Mesenchymal stem cell (in vitro differentiated cells and primary cell): ENCODE measurements at regions not wholly inside any gene's neighbourhood (a gene's known extent, or its start where the extent isn't known, plus 50 kb on each side); places are given as distances from the start of the nearest gene placed in this dataset.
"Not testable (repeated sequence)": the region's sequence is repeated elsewhere in the genome, so short reads cannot be mapped to it uniquely, and the experiment has no call there.

Experiments used
- DNase-seq: peaks from one replicate; pipeline ENCODE4 v3.0.0-alpha.2; 2013
- H2AFZ ChIP-seq: one replicate; pipeline ENCODE4 v1.6.1; 2013; ENCODE audit warnings: low read depth, mild to moderate bottlenecking, control low read depth, inconsistent platforms, low read length, moderate library complexity
- H2AK5ac ChIP-seq: 2 replicates; pipeline ENCODE4 v1.6.1; 2013; ENCODE audit warnings: low read length, moderate library complexity, mild to moderate bottlenecking, inconsistent platforms; ENCODE audit not compliant: severe bottlenecking
- H2BK120ac ChIP-seq: one replicate; pipeline ENCODE4 v1.6.1; 2013; ENCODE audit warnings: low read depth, mild to moderate bottlenecking, inconsistent platforms, low read length, moderate library complexity
- H2BK12ac ChIP-seq, 2 experiments: one replicate each; pipeline ENCODE4 v1.6.1; 2013; ENCODE audit warnings: inconsistent platforms in 2 of 2, low read length in 2 of 2, mild to moderate bottlenecking in 2 of 2, moderate library complexity in 2 of 2, control low read depth in 1 of 2
- H2BK15ac ChIP-seq: one replicate; pipeline ENCODE4 v1.6.1; 2013; ENCODE audit warnings: mild to moderate bottlenecking, low read depth, inconsistent platforms; ENCODE audit not compliant: poor library complexity, severe bottlenecking
- H2BK5ac ChIP-seq: 2 replicates; pipeline ENCODE4 v1.6.1; 2013; ENCODE audit warnings: low read depth, mild to moderate bottlenecking, low read length, control low read depth, inconsistent platforms; ENCODE audit not compliant: poor library complexity, severe bottlenecking
- H3K14ac ChIP-seq, 2 experiments: one replicate each; pipeline ENCODE4 v1.6.1; 2013; ENCODE audit warnings: inconsistent platforms in 2 of 2, low read length in 2 of 2, control low read depth in 1 of 2, mild to moderate bottlenecking in 1 of 2, moderate library complexity in 1 of 2
- H3K18ac ChIP-seq, 2 experiments: one replicate each; pipeline ENCODE4 v1.6.1; 2013; ENCODE audit warnings: inconsistent platforms in 2 of 2, low read length in 2 of 2, control low read depth in 1 of 2, low read depth in 1 of 2, mild to moderate bottlenecking in 1 of 2
- H3K23ac ChIP-seq, 2 experiments: one replicate each; pipeline ENCODE4 v1.6.1; 2013; ENCODE audit warnings: inconsistent platforms in 2 of 2, low read length in 2 of 2, mild to moderate bottlenecking in 2 of 2, moderate library complexity in 2 of 2, control low read depth in 1 of 2
- H3K27ac ChIP-seq: 2 replicates; pipeline ENCODE4 v1.5.1; 2013; ENCODE audit warnings: mild to moderate bottlenecking, moderate library complexity, low read length, control low read depth, inconsistent platforms; ENCODE audit not compliant: poor library complexity, severe bottlenecking
- H3K27me3 ChIP-seq, 2 experiments: 2 replicates each; pipeline versions ENCODE4 v1.6.1 to v1.7.0; 2013; ENCODE audit warnings: low read length in 2 of 2, mild to moderate bottlenecking in 2 of 2, moderate library complexity in 2 of 2, control low read depth in 1 of 2, inconsistent platforms in 1 of 2; ENCODE audit not compliant: control insufficient read depth in 1 of 2, insufficient read depth in 1 of 2
- H3K36me3 ChIP-seq, 2 experiments: 2 replicates each; pipeline versions ENCODE4 v1.6.1 to v1.7.0; 2013; ENCODE audit warnings: low read length in 2 of 2, control low read depth in 1 of 2, inconsistent platforms in 1 of 2, low read depth in 1 of 2, mild to moderate bottlenecking in 1 of 2; ENCODE audit not compliant: insufficient read depth in 2 of 2, control insufficient read depth in 1 of 2
- H3K4ac ChIP-seq, 2 experiments: one replicate each; pipeline ENCODE4 v1.6.1; 2013; ENCODE audit warnings: inconsistent platforms in 2 of 2, low read length in 2 of 2, mild to moderate bottlenecking in 2 of 2, moderate library complexity in 2 of 2, control low read depth in 1 of 2, low read depth in 1 of 2
- H3K4me1 ChIP-seq: 2 replicates; pipeline ENCODE4 v1.6.1; 2013; ENCODE audit warnings: low read depth, low read length, control low read depth; ENCODE audit not compliant: control insufficient read depth, insufficient read depth
- H3K4me2 ChIP-seq: 2 replicates; pipeline ENCODE4 v1.6.1; 2013; ENCODE audit warnings: low read length, mild to moderate bottlenecking, inconsistent platforms; ENCODE audit not compliant: poor library complexity, severe bottlenecking
- H3K4me3 ChIP-seq, 2 experiments: 2 replicates each; pipeline versions ENCODE4 v1.5.1 to v1.7.0; 2013; ENCODE audit warnings: low read length in 2 of 2, mild to moderate bottlenecking in 2 of 2, control low read depth in 1 of 2, low read depth in 1 of 2; ENCODE audit not compliant: insufficient read depth in 1 of 2
- H3K79me1 ChIP-seq: replicated peaks from 2 replicates; pipeline ENCODE4 v1.6.1; 2013; ENCODE audit warnings: mild to moderate bottlenecking, control low read depth, low read length, inconsistent platforms; ENCODE audit not compliant: poor library complexity, severe bottlenecking
- H3K9ac ChIP-seq: 2 replicates; pipeline ENCODE4 v1.7.0; 2013; ENCODE audit warnings: mild to moderate bottlenecking, low read length, moderate library complexity
- H3K9me3 ChIP-seq: 2 replicates; pipeline ENCODE4 v1.7.0; 2013; ENCODE audit warnings: mild to moderate bottlenecking, low read length; ENCODE audit not compliant: control insufficient read depth
- H4K8ac ChIP-seq: one replicate; pipeline ENCODE4 v1.6.1; 2013; ENCODE audit warnings: inconsistent platforms, mild to moderate bottlenecking, low read length, moderate library complexity
- H4K91ac ChIP-seq: one replicate; pipeline ENCODE4 v1.6.1; 2013; ENCODE audit warnings: mild to moderate bottlenecking, low read length, inconsistent platforms
- WGBS: methylation state at CpG from one replicate; pipeline ENCODE4 v1.1.7; 2013; ENCODE audit warnings: mixed read lengths; 5-methylcytosine and 5-hydroxymethylcytosine counted together

GRCh38 chr19:28541602-28542393 is 671.2 kb downstream of the UQCRFS1 start:
- H3K4me2 ChIP-seq: no peak overlapping the region
- H3K4me3 ChIP-seq: no peak overlapping the region
- no peak overlapping the region for H2BK5ac ChIP-seq
- H3K18ac ChIP-seq: no peak overlapping the region
- no peaks in the 10 kb centered on the region for H3K27me3 ChIP-seq
- H3K9ac ChIP-seq: no peak overlapping the region
- 74% methylated on average over 4 of the region's 6 CpGs for whole genome bisulfite sequencing
- no peak for DNase-seq
- no peak overlapping the region for H3K4ac ChIP-seq
- no peak overlapping the region for H3K23ac ChIP-seq
- H3K27ac ChIP-seq: no peak overlapping the region
- no peak overlapping the region for H2BK12ac ChIP-seq
- H3K14ac ChIP-seq: no peak overlapping the region
- no peak overlapping the region for H2AK5ac ChIP-seq
- no peaks in the 10 kb centered on the region for H3K4me1 ChIP-seq
- H2BK15ac ChIP-seq: no peak overlapping the region
- H2AFZ ChIP-seq: no peak overlapping the region
- H2BK120ac ChIP-seq: no peak overlapping the region
- H4K8ac ChIP-seq: no peak overlapping the region
- no peaks in the 10 kb centered on the region for H3K79me1 ChIP-seq
- no peak overlapping the region for H4K91ac ChIP-seq
- H3K36me3 ChIP-seq: no peaks in the 10 kb centered on the region
- peaks cover 15% of the 10 kb centered on the region for H3K9me3 ChIP-seq

- Histone ChIP-seq H3K27me3 (no peaks in the 10 kb centered on the region), H2BK15ac (no peak overlapping the region), H3K4me1 (no peaks in the 10 kb centered on the region), H3K4me3 (no peak overlapping the region), H3K79me1 (no peaks in the 10 kb centered on the region), H3K4ac (no peak overlapping the region), H3K9ac (no peak overlapping the region), H2BK5ac (no peak overlapping the region), H4K8ac (no peak overlapping the region), H2BK120ac (no peak overlapping the region), H2BK12ac (no peak overlapping the region), H3K4me2 (no peak overlapping the region), H3K23ac (no peak overlapping the region), H3K27ac (no peak overlapping the region), H2AK5ac (no peak overlapping the region), H3K36me3 (no peaks in the 10 kb centered on the region), H3K14ac (no peak overlapping the region), H3K18ac (no peak overlapping the region), H3K9me3 (peaks cover 19% of the 10 kb centered on the region), H4K91ac (no peak overlapping the region), H2AFZ (no peak overlapping the region)
- no peak for DNase-seq
- 74% methylated on average over 3 of the region's 3 CpGs for WGBS
Observed at GRCh38 chr19:28541029-28541428, 671.9 kb downstream of the UQCRFS1 start.

- H3K27ac ChIP-seq, H3K4ac ChIP-seq, H3K4me3 ChIP-seq, H3K9ac ChIP-seq, H4K8ac ChIP-seq, H2AK5ac ChIP-seq, H2BK120ac ChIP-seq, H3K4me2 ChIP-seq, H3K4me1 ChIP-seq, H3K27me3 ChIP-seq, H2BK5ac ChIP-seq, H3K23ac ChIP-seq, H2BK12ac ChIP-seq, H4K91ac ChIP-seq, DNase-seq, H3K36me3 ChIP-seq, H3K18ac ChIP-seq, H3K79me1 ChIP-seq, H2BK15ac ChIP-seq, H2AFZ ChIP-seq, H3K14ac ChIP-seq: not testable (repeated sequence)
- H3K9me3 ChIP-seq: peaks cover 25% of the 10 kb centered on the region
- WGBS: 97% methylated on average over 6 of the region's 6 CpGs
Observed at GRCh38 chr19:28540385-28540784, 672.6 kb downstream of the UQCRFS1 start.

DNA sequence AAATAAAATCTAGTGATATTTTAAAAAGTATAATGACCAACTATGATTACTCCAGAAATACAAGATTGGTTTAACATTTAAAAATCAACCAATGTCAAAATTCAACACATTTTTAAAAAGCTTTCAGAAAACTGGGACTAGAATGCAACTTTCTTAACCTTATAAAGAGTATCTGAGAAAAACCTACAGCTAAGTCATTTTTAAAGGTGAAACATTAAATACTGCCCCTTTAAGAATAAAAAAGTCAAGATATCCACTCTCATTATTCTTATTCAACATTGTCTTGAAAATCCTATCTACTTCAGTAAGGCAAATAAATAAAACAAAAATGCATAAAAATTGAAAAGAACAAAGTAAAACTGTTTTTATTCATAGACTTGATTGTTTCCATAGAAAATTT is 673.2 kb downstream of the UQCRFS1 start:
- no peak overlapping the region for H2BK12ac ChIP-seq
- H3K27me3 ChIP-seq: no peaks in the 10 kb centered on the region
- H4K8ac ChIP-seq: no peak overlapping the region
- no peaks in the 10 kb centered on the region for H3K36me3 ChIP-seq
- H3K4me1 ChIP-seq: no peaks in the 10 kb centered on the region
- H3K9ac ChIP-seq: no peak overlapping the region
- H3K27ac ChIP-seq: no peak overlapping the region
- no peak overlapping the region for H2BK15ac ChIP-seq
- no peak overlapping the region for H3K14ac ChIP-seq
- no peak overlapping the region for H3K23ac ChIP-seq
- H3K4me3 ChIP-seq: no peak overlapping the region
- H3K4ac ChIP-seq: no peak overlapping the region
- no peak overlapping the region for H4K91ac ChIP-seq
- no peaks in the 10 kb centered on the region for H3K79me1 ChIP-seq
- H3K9me3 ChIP-seq: peaks cover 27% of the 10 kb centered on the region
- no peak overlapping the region for H3K4me2 ChIP-seq
- H2AK5ac ChIP-seq: no peak overlapping the region
- no peak overlapping the region for H2AFZ ChIP-seq
- H2BK5ac ChIP-seq: no peak overlapping the region
- DNase-seq: no peak
- H3K18ac ChIP-seq: no peak overlapping the region
- no peak overlapping the region for H2BK120ac ChIP-seq
